HG03108 (cell line): ENCODE measurements at regions not wholly inside any gene's neighbourhood (a gene's known extent, or its start where the extent isn't known, plus 50 kb on each side); places are given as distances from the start of the nearest gene placed in this dataset.
"Not testable (repeated sequence)": the region's sequence is repeated elsewhere in the genome, so short reads cannot be mapped to it uniquely, and the experiment has no call there.

ENCODE experiments used
- ATAC-seq: cut with Tn5 transposase; IDR thresholded peaks from one replicate; pipeline ENCODE4 v1.9.1; 2021; ENCODE audit warnings: moderate library complexity; ENCODE audit not compliant: unreplicated experiment

DNA sequence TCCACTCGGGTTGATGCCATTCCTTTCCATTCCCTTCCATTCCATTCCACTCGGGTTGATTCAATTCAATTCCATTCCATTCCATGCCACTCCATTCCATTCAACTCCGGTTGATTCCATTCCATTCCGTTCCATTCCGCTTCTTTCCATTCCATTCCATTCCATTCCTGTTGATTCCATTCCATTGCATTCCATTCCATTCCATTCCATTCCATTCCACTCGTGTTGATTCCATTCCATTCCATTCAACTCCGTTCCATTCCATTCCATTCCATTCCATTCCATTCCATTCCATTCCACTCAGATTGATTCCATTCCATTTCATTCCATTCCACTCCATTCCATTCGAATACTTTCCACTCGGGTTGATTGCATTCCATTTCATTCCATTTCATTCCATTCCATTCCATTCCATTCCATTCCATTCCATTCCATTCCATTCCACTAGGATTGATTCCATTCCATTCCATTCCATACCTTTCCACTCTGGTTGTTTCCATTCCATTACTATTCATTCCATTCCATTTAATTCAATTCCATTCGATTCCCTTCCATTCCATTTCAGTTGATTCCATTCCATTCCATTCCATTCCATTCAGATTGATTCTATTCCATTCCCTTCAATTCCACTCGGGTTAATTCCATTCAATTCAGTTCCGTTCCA is 1141.8 kb downstream of the RPIA start:
- ATAC-seq, result peak; percentile 39

DNA sequence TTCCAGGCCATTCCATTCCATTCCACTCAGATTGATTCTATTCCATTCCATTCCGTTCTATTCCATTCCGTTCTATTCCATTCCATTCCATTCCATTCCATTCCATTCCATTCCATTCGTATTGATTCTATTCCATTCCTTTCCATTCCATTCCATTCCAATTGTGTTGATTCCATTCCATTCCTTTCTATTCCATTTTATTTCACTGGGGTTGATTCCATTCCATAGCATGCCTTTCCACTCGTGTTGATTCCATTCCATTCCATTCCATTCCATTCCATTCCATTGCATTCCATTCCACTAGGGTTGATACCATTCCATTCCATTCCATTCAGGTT is 1142.3 kb downstream of the RPIA start:
- no peak for ATAC-seq

DNA sequence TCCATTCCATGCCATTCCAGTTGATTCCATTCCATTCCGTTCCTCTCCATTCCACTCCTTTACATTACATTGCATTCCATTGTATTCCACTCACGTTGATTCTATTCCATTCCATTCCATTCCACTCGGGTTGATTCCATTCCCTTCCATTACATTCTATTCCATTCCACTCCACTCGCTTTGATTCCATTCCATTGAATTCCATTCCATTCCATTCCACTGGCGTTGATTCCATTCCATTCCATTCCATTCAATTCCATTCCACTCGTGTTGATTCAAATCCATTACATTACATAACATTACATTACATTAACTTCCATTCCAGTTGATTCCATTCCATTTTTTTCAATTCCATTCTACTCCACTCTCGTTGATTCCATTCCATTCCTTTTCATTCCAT is 1142.8 kb downstream of the RPIA start:
- ATAC-seq, result no peak

DNA sequence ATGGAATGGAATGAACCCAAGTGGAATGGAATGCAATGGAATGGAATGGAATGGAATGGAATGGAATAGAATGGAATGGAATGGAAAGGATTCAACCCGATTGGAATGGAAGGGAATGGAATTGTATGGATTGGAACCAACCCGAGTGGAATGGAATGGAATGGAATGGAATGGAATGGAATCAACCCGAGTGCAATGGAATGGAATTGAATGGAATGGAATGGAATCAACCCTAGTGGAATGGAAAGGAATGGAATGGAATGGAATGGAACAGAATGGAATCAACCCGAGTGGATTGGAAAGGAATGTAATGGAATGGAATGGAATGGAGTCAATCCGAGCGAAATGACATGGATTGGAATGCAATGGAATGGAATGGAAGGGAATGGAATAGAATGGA is 1144.9 kb downstream of the RPIA start:
- peak; percentile 28 for ATAC-seq

DNA sequence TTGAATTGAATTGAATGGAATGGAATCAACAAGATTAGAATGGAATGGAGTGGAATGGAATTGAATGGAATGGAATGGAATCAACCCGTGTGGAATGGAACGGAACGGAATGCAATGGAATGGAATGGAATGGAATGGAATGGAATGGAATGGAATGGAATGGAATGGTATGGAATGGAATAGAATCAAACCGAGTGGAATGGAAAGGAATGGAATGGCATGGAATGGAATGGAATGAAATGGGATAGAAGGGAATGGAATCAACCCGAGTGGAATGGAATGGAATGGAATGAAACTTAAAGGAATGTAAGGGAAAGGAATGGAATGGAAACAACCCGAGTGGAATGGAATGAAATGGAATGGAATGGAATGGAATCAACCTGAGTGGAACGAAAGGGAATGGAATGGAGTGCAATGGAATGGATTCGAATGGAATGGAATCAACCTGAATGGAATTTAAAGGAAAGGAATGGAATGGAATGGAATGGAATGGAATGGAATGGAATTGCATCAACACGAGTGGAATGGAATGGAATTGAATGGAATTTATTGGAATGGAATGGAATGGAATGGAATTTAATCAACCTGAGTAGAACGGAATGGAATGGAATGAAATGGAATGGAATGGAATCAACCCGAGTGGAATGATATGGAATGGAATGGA is 1146.6 kb downstream of the RPIA start:
- no peak for ATAC-seq

DNA sequence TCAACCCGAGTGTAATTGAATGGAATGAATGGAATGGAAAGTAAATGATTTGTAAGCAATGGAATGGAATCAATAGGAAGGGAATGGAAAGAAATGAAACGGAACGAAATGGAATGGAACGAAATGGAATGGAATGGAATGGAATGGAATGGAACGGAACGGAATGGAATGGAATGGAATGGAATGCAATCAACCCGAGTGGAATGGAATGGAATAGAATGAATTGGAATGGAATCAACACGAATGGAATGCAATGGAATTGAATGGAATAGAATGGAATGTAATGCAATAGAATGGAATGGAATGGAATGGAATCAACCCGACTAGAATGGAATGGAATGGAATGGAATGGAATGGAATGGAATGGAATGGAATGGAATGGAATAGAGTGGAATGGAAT is 1148.7 kb downstream of the RPIA start:
- not testable (repeated sequence) for ATAC-seq

DNA sequence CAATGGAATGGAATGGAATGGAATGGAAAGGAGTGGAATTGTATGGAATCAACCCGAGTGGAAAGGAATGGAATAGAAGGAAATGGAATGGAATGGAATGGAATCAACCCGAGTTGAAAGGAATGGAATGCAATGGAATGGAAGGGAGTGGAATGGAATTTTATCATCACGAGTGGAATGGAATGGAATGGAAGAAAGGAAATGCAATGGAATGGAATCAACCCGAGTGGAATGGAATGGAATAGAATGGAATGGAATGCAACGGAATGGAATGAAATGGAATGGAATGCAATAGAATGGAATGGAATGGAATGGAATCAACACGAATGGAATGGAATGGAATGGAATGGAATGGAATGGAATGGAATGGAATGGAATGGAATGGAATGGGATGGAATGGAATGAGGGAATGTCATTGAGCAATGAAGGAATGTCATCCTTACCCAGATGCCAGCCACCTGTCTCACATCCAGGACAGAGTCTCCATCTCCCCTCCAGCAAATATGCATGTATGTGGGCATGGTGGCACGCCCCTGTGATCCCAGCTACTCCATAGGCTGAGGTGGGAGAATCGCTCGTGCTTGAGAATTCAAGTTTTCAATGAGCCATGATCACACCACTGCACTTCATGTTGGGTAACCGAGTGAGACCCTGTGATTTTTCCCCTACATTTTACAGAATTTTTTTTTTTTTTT is 1149.5 kb downstream of the RPIA start:
- ATAC-seq, result peak; percentile 34

DNA sequence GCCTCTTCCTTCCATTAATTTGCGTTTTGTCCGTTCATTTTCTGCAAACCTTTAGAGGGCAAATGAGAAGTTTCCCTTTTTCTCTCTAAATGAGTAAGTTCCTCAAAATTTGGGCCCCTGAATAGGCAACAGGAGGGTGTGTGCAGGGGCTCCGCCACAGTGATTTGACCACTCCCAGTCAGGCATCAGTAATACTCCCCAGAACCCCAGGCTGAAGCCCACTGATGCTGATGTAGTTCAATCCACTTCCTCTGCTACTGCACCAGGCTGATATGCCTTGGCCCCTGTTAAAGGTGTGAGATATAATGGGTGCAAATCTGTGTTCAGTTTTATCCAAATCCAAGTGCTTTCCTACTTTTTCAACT is 1150.0 kb downstream of the RPIA start:
- no peak for ATAC-seq

DNA sequence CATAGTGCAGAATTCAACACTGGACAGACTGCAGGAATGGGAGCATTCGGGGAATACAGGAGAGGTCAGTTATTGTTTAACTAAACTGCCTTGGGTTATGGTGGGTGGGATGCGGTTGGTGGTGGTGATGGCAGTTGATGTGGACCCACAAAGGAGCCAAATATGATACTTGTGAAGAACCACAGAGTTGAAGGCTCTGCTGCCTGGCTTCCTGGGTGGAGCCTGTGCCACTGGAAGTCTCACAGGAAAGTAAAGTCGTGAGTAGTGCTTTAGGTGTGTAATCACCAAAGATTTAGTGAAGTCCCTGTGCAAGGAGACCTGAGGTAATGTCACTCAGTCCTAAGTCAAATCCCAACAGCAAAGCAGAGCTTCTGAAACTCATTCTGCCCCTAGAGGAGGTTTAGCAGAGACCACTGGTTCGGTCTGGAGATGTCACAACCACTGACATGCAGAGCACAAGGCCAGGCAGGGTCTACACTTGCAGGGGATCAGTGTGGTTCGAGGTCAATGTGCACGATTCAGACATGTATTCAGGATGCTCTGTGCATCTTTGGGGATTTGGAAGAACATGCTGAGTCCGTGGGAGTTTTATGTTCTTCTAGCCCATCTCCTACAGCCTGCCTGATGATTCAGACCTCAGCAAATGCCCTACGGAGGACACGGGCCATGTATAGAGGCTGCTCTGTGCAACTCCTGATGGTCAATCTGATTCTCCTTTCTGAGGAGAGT is 1150.9 kb downstream of the RPIA start:
- ATAC-seq, result no peak

DNA sequence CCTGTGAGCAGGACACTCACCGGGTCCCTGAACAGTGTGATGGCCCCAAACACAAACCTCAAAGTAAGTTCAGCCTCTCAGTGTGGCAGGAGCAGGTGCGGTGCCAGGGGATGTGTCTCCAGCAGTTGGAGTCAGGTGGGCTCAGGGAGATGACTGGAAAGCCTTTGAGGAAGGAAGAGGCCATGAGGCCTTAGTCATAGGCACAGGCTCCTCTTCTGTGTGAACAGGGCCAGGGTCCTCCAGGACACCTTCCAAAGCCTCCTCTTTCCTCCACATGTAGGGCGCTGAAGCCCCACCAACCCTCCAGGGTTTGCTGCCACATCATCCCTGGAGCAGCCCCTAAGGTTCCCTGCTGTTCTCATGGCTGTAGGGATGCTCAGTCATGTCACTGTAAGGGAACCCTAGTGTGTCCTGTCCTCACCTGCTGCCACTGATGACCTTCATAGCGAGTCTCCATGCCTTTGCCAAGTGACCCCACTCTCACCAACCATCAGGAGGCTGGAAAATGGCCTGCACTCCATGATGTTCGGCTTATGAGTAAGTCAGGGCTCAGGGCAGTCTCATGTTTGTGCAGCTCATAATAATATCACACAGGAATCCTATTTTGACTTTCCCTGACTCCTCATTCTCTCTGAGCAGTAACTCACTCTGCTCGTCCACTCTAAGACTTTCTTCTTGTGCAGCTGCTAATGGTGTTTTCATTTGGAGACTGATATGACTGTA is 1152.9 kb downstream of the RPIA start:
- ATAC-seq, result no peak

DNA sequence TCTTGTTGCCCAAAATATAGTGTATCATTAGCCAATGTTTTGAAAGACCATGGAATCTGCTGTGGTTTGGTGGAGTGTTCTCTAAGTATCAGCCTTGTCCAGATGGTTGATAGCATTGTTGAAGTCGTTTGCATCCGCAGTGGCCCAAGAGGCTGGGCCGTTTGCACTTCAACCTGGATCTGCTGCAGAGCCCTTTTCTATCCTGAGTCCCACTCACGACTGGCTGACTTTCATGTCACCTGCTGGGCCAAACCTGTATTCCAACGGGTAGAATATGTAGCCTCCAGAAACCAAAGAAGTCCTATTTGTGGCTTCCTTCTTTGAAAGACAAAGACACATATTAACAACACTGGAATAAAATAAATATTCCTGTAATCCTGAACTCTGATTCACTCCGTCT is 1154.1 kb downstream of the RPIA start:
- ATAC-seq, result no peak

DNA sequence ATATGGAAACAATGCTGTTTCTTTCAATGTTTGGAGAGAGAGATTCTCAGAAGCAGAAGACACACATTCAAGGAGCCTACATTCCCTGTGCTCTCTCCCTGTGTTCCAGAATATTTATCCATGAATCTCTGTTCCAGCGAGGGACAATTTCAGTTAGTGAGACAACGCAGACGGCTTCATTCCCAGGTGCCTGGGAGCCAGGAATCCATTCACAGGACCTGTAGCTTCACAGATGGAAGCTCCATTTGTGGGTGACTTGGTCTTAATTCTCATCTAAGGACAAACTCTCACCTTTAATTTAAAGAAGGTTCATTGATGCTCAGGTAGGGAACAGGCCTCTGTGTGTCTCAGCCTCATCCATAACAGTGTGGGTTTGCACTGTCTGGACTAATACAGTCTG is 1156.6 kb downstream of the RPIA start:
- ATAC-seq, result no peak

DNA sequence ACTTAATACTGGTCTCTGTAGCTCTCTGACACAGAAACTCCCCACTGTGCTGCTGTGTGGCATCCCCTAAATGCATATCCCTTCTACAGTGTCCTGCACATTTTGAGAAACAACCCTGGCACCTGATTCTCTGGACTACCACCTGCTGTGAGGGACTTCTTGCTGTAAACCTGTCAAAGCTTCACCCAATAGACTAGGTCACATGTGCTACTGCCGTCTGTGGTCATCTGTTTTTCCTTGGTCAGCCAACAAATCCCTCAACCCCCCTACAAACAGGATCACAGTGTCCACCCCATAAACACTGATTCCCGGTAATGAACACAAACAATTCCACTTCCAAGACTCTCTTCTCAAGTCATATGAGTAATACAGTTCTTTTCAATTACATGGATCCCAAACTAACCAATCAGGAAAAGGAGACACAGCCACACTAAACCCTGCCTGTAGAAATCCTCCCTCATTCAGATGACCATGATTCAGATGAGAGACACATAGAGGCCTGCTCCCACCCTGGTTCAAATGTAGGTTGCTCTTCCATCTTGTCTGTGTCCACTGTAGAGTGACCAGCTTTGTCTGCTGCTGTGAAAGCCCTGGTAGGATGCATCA is 1157.4 kb downstream of the RPIA start:
- no peak for ATAC-seq

DNA sequence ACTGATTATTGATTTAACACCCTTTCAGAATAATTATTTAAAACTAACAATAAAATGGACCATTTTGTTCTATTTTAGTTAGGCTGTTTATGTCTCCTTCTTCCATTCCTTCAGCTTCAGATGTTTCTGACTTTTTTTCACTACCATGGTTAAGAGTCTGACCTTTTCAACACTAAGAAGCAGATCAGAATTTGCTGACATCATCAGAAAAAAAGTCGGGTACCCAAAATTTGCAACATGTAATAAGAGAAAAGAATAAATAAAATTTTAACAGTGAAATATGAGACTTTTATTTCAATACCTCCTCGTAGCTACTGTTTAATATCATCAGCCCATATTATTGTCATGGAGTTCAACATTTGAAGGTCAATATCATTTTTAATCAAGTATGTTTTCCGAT is 1158.3 kb downstream of the RPIA start:
- no peak for ATAC-seq

DNA sequence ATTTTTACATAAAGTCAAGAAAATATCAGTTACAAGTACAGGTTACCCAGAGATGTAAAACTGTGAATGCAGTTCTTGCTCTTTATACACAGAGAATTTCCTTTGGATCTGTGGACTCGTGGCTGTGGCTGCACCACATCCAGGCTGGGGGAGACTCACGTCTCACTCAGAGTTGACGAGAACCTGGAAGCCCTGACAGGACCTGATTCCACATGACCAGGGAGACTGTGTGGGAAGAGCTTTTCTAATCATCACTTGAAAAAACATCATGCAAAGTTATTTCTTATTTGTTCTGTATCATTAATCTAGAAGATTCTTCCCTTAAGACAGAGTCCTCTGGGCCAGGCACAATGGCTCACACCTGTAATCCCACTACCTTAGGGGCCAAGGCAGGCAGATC is 1159.0 kb downstream of the RPIA start:
- ATAC-seq, result no peak

DNA sequence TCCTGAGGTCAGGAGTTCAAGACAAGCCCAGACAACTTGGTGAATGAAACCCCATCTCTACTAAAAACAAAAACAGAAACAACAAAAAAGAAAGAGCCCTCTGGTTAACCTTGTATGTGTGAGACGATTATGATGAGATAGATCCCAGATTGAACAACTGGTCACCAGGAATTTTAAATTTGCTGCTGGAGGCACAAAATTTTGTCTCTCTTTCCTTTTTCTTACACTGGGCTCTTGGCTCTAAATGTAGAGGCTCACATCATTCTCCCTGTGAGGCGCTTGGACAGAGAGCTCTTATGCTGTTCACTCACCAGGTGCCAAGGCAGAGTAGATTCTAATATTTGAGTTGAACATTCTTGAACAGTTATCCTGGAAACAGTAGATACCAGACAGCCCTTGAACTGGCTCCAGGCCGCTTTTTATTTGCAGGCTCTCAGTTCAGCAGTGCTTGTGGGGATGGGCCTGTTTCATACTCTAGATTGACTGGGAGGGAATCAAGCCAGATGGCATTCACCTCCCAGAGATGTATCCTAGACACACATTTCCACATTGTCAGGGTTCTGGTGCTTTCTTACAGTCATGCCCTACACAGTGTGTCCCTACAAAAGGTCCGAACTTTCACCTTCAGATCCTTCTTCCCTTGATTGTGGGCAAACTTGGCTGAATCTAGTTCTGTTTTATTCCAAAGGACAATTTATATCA is 1159.6 kb downstream of the RPIA start:
- ATAC-seq, result no peak

DNA sequence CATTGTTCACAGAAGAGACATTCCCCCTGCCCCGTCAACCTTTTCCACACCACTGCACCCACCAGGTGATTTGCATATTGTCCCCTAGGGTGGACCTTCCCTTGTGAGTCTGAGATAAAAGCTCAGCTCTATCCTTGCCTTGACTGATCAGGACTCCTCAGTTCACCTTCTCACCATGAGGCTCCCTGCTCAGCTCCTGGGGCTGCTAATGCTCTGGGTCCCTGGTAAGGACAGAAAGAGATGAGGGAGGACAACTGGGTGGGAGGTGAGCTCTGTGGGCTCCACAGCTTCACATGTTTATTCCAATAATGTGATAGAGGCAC is 1160.1 kb downstream of the RPIA start:
- ATAC-seq, result no peak

DNA sequence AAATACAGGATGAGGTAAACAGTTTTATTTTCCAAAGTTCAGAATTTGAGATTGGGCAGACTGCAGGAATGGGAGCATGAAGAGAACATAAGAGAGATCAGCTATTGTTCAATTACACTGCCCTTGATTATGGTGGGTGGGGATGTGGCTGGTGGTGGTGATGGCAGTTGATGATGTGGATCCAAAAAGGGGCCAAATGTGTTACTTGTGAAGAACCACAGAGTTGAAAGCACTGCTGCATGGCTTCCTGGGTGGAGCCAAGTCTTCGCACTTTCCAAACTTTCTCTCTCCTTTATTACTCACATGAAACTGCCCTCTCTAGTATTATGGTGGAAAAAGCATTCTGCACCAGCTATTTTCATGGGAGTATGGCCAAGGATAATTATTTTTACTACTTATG is 1162.0 kb downstream of the RPIA start:
- ATAC-seq, result not testable (repeated sequence)

DNA sequence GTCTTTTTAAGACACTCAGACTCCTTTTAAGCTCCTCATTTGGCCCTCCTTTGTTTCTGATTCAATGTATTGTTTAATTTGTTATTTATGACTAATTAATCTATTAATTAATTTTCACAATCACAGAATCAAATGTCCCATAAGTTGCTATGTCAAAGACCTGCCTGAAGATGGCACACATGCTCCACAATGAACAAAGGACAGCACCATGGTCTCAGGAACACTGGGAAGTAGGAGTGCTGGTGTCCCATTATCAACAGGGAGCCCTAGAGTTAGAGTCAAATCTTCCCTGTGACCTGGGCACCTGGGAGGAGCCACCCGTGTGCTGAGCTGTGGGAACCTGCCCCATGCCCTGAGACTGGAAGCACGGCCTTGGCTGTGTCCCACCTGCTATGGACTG is 1164.3 kb downstream of the RPIA start:
- ATAC-seq, result not testable (repeated sequence)

DNA sequence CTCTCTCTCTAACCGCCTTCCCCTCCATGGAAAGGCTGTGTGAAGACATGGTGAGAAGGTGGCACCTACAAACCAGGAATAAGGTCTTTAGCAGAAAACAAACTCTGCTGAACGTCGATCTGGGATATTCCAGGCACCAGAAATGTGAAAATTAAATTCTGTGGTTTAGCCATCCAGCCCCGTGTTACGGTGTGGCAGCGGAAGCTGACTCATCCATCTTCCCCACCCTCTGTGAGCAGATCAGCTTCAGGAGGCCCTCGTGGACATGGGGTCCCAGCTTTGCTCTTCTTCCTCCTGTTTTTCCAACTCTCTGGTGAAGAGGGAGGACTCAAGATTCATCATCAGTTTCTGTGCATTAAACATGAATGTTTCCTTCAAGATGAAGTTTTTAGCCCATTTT is 1164.8 kb downstream of the RPIA start:
- not testable (repeated sequence) for ATAC-seq
